CD4-positive, alpha-beta T cell treated with Interleukin-4 for 4 hours (primary cell): ENCODE measurements at regions not wholly inside any gene's neighbourhood (a gene's known extent, or its start where the extent isn't known, plus 50 kb on each side); places are given as distances from the start of the nearest gene placed in this dataset.
"Not testable (repeated sequence)": the region's sequence is repeated elsewhere in the genome, so short reads cannot be mapped to it uniquely, and the experiment has no call there.

ENCODE experiments used
- DNase-seq: peaks from one replicate; pipeline ENCODE4 v3.0.0-alpha.2; 2020

DNA sequence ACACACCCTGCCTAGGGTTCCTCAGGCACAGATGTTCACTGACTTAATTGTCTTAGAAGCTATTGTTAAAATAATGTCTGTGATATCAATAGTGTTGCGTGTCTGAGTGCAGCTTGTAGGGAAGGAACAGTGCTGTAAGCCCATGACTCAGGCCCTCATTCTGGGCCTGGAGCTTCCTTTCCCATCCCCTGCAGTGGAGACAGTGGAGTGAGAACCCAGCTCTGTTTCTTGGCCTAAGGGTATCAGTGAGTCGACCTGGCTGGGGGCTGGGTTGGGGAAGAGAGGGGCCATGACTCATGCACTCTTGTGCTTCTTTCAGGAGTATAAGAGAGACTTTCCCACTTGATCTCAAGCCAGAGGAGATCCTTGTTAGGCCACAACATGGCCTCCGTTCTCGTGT lies 106.8 kb downstream of the HRH4 start:
- no peak for DNase-seq

DNA sequence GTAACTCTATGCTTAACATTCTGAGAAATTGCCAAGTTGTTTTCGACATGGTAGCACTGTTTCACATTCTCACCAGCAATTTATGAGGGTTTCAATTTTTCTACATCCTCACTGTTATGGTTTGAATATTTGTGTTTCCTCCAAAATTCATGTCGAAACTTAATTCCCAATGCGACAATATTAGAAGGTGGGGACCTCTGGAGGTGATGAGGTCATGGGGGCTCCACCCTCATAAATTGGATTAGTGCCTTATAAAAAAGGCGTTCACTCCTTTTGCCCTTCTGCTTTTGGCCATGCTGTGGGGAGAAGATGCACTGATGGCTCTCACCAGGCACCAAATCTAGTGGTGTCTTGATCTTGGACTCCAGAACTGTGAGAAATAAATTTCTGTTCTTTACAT lies 110.3 kb downstream of the HRH4 start:
- DNase-seq, result no peak

DNA sequence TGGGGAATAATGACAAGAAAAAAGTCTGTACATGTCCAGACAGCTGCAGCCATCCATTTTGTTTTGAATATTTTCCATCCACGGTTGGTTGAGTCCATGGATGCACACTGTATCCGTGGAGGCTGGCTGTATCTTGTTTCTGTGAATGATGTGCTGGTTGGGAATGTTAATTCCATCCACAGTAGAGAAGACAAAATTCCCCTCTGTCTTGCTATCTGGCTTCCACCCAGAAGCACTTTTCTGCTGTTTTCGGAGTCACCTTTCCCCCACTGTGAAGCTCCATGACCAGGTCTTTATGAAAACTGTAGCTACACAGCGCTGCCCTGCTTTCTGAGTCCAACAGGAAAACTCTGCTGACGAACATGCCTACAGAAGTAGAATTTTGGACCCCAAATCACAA lies 122.3 kb downstream of the HRH4 start:
- no peak for DNase-seq

DNA sequence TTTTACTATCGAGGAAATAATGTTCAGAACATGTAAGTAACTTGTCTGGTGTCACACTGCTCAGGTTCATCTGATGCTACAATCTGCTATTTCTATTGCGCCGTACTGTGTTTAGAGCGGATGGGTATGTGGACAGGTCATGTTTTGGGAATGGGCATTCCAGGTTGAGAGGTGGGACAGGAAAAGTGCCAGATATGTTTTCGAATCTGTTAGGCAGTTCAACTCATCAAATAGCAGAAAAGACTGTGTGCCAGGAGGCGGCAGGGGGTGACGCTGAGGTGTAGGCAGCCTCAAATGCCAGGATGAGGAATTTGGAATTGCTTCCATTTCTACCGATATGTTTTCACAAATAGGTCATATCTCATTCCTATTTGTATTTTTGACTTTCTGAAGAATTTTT lies 123.8 kb downstream of the HRH4 start:
- no peak for DNase-seq

DNA sequence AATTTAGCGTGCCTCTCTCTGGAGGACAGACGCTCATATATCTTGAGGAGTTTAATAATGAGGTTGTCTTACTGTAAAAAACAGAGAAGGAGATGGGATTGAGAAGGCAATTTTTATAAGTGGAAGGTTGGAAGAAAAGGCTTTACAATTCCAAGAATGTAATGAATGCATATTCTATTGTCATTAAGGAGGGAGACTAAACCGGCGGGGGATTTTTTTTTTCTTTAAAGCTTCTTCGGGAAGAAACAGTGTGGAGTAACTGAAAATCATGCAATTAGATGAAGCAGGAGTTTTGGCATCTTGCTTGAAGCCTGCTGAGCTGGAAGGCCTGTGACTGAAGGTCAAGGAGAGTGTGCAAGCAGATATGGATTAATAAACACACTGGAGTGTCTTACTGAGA lies 124.4 kb downstream of the HRH4 start:
- no peak for DNase-seq

DNA sequence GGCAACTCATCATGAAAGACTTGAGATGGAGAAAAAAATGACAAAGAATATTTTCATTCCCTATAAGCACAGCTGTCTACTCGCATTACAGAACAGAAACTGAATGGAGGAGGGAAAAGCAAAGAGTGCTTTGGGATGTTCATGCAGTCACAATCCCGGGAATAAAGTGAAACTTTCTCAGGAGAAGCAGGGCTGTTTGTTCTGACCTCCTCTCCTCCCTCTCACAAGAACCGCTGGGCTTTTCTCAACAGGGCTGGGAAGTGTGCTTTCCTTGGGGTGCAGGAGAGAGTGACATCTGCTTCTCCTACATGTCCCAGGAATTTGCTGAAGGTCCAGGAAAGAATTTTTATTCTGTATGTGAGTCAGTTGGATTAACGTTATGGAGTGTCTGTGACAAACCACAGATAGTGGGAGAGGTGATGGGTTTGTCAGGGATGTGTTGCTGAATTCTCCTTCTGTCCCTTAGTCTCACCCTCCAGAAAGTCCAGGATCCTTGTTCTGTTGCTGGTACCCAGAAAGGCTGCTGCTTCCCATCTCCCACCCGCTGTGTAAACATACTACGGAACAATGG lies 125.6 kb downstream of the HRH4 start:
- DNase-seq, result no peak

DNA sequence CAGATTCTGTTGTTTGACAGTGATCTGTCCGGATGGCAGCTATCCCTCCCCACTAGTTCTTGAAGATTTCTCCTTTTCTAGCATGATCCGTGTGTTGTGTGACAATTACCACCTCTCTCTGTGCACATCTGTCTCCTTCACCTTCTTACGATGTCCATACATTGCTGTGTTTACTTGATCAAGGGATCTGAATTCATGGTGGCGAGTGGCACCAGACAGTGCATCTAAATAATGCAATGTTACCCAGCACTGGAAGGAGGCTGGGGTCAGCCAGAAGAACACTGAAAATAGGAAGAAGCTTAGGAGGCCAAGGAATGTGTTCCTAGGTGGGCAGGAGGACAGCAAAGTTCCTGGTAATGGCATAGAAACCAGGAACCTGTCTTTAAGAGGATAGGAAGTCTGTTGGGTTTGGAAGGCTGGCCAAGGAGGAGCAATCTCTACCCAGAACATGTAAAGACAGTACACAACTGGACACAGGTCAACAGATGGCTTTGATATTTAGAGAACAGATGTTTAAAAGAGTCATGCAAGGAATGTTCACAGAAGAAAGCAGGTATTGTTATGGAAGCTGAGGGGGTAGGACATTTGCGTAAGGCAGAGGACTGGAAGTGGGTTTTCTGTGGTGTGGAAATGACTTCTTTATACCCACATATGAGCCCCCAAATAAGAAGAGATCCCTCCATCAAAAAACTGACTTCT lies 126.4 kb downstream of the HRH4 start:
- no peak for DNase-seq

DNA sequence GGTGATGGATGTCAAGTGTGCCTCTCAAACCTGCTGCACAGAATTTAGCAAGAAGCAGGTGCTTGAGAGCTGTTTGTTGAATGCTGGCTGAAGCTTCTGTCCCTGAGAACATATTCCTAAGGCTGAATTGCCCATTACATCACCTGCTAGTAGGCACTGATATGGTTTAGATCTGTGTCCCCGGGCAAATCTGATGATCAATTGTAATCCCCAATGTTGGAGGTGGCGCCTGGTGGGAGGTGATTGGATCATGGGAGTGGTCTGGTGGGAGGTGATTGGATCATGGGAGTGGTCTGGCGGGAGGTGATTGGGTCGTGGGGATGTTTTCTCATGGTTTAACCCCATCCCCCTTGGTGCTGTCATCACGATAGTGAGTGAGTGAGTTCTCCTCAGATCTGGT lies 128.0 kb downstream of the HRH4 start:
- no peak for DNase-seq

DNA sequence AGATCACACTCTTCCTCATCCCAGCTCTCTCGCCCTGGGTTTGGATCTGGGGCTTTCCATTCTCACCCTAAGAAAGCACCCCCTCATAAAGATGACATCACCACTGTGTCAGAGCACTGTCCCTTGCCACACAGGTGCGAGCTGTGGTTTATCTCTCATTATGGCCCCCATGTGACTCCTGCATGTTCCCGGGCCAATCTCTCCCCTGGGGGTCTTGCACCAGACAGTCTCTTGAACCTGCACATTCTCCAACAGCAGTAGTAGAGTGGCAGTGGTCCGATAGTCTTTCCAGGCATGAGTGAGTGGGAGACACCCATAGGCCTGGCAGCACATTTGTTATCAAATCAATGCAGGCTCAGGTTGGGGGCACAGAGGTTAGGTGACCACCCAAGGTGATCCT lies 130.5 kb downstream of the HRH4 start:
- DNase-seq, result no peak

DNA sequence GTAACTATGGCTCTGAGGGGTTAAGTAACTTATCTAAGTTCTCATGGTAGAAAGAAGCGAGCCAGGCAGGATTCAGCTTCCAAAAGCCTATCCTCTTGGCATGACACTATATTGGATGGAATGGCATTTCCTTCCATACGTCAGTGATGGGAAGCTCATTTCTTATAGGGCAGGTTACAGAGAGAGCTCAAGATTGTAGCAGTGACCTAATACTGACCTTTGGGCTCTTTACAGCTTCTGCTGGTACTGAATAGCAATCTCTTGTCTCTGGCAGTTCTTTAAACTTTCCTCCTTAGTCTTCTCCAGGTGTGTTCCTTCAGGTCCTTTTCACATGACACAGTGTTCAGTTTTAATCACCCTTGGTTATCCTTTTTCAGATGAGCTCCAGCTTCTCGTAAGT lies 133.0 kb downstream of the HRH4 start:
- no peak for DNase-seq

DNA sequence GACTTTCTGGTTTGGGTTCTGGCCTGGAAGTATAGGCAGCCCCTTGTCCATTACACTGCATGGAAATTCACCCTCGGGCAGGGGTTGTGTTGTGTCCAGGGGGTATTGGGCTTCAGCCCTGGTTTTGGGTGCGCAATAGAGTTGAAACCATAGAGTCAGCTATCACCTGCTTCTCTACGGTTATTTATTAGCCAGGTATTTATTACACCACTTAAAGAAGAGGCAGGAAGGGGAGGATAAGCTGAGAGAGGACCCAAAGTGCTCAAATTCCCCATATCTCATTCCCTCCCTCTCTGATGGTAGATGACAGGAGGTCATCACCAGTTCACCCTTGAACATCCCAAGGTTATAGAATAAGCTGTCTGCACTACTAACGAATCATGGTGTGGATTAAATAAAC lies 133.4 kb downstream of the HRH4 start:
- no peak for DNase-seq

DNA sequence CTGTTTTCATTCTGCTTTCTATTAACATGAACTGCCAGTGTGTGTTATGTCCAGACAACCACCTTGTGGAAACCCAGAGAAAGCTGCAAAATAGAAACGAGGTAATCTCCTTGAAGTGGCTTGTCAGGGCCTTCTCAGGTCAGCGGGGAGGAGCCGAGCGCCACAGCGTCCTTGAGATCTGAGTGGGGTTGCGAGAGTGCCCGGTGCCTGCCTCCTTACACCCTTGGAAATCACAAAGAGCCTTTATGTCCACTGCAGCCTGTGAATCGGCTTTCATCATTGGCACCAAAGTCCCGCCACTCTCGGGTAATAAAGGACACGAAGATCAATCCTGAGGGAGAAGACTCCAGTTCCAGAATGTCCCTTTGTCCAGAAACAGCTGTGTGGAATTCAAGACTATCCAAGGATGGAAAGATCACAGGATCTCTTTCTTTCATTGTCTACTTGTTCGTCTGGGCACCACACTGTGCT lies 135.2 kb downstream of the HRH4 start:
- DNase-seq, result no peak

DNA sequence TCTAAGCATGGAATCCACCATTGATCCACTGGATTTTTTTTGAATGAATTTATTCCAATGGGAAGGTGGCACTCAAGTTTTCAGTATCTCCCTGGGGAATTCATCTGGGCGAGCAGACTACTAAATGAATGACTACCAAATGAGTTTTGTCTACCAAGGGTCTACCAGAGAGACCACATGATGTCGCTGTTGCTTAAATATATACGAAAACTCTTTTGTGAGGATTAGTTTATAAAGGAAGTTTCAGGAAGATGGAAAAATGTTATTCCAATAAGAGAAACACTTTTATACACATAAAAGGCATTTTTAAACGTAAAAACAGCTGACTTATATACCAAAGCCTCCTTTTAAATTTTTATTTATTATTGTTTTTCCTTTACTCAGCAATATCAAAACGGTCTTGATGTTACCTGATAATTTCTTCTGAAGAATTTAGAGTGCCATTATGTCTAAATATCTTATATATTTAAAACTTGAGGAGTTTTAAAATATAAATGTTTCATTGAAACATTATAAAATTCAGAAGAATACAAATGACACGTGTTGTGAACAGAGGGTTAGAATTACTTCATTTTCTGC lies 139.7 kb downstream of the HRH4 start:
- DNase-seq, result peak; percentile 14

DNA sequence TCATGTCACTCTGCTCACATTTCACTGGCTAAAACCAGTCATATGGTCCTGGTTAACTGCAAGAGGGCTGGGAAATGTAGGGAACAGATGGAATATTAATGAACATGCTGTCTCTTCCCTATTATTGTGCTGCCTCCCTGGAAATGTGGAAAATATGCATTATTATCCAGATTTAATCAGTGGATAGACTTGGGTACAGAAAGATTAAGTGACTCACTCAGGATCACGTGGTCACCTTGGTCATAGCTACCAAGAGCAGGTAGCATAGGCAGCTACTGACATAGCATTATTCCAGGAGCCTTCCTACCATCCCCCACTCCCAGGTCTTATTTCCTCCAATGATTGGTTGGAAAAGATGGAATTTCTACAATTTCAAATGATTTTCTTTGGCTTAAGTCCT lies 141.1 kb downstream of the HRH4 start:
- DNase-seq, result no peak

DNA sequence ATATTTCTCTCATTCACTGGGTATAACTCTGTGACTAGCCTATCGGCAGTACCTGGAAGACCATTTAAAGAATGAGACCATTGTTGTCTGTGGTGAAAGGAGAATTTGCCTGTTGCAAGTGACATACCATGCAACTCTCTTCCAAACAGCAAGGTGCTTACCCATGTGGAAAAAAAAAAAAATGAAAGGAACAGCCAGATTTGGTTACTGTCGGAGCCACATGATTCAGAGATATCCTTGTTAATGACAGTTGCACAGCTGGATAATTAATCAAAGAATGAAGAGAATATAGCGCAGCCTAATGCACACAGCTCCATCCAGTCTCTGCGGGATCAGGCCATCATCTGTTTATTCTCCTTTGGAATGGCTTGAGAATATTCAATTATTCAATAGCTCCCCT lies 141.8 kb downstream of the HRH4 start:
- no peak for DNase-seq

DNA sequence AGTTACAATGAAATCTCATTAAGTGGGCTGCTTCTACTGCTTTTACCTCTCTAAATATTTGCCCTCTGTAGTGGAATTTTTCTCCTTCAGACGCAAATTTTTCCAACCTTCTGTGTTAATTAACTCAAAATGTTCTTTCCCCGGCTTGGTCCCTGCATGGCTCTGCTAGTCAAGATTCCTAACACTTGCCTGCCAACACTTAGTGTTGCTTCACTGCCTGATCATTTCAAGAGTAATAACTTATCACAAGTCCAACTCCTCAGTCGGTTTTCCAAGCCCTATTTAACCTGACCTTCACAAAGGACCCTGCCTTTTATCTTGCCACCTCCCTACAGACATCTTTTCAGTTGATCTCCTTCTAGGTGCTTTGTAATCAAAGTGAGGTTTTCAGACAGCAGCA lies 142.7 kb downstream of the HRH4 start:
- DNase-seq, result no peak

DNA sequence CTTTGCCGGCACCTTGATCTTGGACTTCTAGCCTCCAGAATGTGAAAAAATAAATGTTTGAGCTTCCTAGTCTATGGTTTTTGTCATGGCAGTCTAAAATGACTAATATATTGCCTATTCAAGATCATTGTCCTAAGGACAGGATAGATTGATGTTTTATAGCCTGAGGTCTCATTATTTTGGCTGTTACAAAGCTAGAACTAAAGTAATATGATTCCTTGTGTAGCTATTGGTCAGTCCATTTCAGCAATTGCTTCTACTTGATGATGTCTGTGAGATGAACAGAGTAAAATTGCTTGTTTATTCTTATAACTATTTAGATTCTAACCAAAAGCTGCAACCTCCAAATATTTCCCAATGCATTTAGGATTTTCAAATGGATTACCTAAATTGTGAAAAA lies 145.0 kb downstream of the HRH4 start:
- no peak for DNase-seq

DNA sequence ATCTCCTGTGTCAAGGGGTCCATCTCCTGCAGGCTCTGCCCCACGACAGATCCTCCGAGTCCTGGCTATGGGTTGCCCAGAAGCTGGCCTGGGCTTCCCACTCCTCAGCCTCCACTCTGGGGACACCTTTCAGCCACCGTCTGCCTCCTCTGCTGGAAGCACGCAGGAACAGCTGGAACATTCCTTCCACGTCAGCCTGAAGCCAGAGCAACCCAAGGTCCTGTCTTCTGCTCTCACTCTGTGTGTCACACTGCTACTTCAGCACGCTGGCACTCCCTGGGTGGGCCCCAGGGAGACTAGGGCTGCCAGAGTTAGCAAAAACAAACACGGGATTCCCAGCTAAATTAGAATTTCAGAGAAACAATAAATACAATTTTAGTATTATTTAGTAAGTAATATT lies 148.8 kb downstream of the HRH4 start:
- no peak for DNase-seq

DNA sequence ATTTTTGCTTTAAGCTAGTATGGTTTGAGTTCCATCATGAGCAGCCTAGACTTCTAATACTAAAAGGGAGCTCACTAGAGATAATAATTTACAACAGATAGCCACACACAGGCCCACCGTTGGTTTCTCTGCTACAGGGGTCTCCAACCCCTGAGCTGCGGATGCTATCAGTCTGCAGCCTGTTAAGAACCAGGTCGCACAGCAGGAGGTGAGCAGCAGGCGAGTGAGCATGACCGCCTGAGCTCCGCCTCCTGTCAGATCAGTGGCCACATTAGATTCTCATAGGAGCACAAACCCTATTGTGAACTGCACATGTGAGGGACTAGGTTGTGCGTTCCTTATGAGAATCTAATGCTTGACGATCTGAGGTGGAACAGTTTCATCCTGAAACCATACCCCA lies 150.6 kb downstream of the HRH4 start:
- DNase-seq, result no peak

DNA sequence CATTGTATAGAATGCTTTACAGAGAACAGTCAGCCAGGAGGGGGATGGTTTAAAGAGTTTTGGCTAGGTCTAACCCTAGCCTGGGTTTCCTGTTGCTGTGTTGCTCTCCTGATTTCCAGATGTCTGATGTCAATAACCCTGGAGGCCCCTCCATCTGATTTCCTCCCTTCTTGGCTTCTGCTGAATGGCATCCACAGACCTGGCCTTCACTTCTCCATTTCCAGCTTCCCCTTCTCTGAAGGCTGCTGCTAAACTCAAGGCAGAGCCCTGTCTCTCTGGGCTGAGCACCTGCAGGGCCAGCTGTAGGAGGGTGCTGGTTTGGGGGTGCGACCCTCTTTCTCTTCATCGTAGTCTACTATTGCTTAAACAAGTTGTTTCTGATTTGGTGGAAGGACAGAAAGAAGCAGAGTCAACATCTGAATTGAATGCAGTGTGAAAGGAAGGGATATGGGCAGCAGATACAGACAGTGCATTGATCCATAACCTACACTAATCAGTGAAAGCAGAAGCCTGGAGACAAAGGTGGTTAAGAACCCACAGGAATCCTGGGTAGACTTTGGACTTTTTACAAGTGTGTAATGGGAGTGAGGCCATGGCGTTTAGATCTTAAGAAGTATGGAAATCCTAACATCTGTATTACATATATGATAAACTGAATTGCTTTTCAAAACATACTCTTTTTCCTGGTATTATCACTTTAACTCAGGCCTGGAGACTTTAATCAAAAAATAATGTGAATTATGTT lies 153.6 kb downstream of the HRH4 start:
- no peak for DNase-seq

DNA sequence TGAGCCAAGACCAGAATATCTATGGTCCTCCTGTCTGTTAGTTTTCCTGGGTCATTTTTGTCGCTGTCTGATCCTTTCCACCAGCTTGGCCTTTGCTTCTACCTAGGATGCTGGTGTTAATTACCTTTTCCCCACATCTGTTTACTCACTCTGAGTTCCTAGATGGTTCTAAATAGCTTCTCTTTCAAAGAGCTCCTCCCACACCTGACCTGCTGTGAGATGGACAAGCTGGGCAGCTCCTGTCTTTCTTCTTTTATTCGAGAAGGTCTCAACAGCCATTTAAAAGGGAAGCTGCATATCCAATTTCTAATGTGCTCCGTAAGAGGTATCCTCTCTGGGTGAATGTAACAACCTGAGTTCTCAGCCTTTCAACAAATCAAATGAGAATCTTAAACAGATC lies 156.2 kb downstream of the HRH4 start:
- DNase-seq, result no peak

DNA sequence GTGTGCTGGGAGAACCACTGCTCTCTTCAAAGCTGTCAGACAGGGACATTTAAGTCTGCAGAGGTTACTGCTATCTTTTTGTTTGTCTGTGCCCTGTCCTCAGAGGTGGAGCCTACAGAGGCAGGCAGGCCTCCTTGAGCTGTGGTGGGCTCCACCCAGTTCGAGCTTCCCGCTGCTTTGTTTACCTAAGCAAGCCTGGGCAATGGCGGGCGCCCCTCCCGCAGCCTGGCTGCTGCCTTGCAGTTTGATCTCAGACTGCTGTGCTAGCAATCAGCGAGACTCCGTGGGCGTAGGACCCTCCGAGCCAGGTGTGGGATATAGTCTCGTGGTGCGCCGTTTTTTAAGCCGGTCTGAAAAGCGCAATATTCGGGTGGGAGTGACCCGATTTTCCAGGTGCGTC lies 164.0 kb downstream of the HRH4 start:
- not testable (repeated sequence) for DNase-seq

DNA sequence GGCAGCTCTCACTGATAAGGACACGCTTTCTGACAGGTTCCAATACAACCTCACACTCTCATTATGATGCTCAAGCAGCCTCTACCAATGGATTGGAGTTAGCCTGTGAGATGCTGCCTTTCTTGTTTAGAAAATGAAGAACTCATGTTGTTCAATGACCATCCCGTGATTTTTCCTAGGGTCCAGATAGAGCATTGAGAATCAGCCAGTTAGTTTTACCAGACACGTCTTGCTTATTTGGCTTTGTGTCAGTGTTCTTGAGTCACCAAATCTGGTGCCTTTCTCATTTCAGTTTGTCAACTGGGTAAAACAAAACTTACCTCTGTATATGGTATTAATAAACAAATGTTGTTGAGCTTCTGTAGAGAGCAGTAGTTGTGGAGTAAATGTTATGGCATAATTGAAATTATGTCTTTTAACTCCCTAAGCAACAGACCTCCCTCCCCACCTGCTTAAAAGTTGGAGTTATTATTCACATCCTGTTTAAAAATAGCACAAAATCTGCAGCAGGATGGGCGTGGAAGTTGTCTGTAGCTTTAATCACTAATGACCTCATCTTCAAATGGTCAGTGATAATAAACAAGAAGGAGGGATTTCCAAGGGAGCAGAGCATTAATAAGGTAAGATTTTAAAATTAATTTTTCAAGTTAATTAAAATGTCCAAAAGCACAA lies 167.3 kb downstream of the HRH4 start:
- no peak for DNase-seq

DNA sequence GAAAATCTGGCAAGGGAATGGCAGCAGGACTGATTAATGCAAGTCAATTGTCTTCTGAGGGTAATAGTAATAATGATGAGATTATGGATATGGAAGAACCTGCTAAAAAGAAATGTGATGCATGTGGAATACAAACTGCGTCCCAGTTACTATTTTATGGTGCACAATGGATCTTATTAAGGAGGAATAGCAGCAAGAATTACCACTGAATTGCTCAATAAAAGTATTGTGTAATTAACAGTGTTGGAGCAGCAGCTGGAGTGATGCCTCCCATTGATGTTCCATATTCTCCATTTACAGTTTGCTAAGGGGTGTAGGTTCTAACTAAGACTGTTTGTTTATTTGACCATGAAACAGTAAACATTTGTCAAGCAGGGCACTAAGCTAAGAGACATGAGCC lies 167.9 kb downstream of the HRH4 start:
- DNase-seq, result no peak
